SK-N-SH (cell line): ENCODE measurements at regions not wholly inside any gene's neighbourhood (a gene's known extent, or its start where the extent isn't known, plus 50 kb on each side); places are given as distances from the start of the nearest gene placed in this dataset.
A peak's percentile ranks its signal among the peaks of the same experiment; 100 is the strongest.

Experiments
- CTCF ChIA-PET: fragments of 300-600, 350-600 bp; formaldehyde crosslinking; extraction: SDS; loops from one replicate; lab custom pipeline; 2021; lab: Yijun Ruan, JAX
- POLR2A ChIA-PET: fragments of 350-600 bp; sonication (Branson Sonifier 250); formaldehyde crosslinking; extraction: SDS; loops from one replicate; lab custom pipeline; 2020; ENCODE audit warnings: antibody characterized with exemption, inconsistent platforms; lab: Yijun Ruan, JAX
- DNase-seq: peaks from one replicate; pipeline ENCODE4 v3.0.0; 2012
- H2AFZ ChIP-seq: fragments of 200-600 bp; sonication (generic); 2 replicates; pipeline ENCODE4 v1.8.1; 2016; ENCODE audit warnings: antibody characterized with exemption, mild to moderate bottlenecking, low read depth
- H3F3A ChIP-seq: fragments of 200-600 bp; sonication (generic); replicated peaks from 2 replicates; pipeline ENCODE3; 2016; ENCODE audit warnings: antibody characterized with exemption, mild to moderate bottlenecking; ENCODE audit not compliant: insufficient read depth
- H3K27ac ChIP-seq, 2 experiments: fragments of 200-500 bp in 1 of 2; fragments of 200-600 bp in 1 of 2; sonication (Bioruptor generic) in 1 of 2; sonication (generic), shearing (Covaris generic) in 1 of 2; 2 replicates each; pipeline versions ENCODE4 v1.5.1 to v1.6.1; 2014 to 2016; ENCODE audit warnings: low read depth in 2 of 2, inconsistent platforms in 1 of 2, low read length in 1 of 2, mild to moderate bottlenecking in 1 of 2, mixed read lengths in 1 of 2
- H3K27me3 ChIP-seq: fragments of 200-600 bp; sonication (generic), shearing (Covaris generic); 2 replicates; pipeline ENCODE4 v1.6.1; 2016; ENCODE audit warnings: mixed run types; ENCODE audit not compliant: insufficient read depth
- H3K36me3 ChIP-seq, 2 experiments: fragments of 200-500 bp in 1 of 2; fragments of 200-600 bp in 1 of 2; sonication (Bioruptor generic) in 1 of 2; sonication (generic) in 1 of 2; replicated peaks in 1 of 2; 2 replicates each; pipeline versions ENCODE3 to v1.5.1; 2014 to 2016; ENCODE audit warnings: low read length in 1 of 2, mild to moderate bottlenecking in 1 of 2; ENCODE audit not compliant: insufficient read depth in 2 of 2, control insufficient read depth in 1 of 2
- H3K4me1 ChIP-seq, 2 experiments: fragments of 200-500 bp in 1 of 2; fragments of 200-600 bp in 1 of 2; sonication (Bioruptor generic) in 1 of 2; sonication (generic), shearing (Covaris generic) in 1 of 2; 2 replicates each; pipeline versions ENCODE4 v1.5.1 to v1.6.1; 2014 to 2016; ENCODE audit warnings: low read depth in 1 of 2, low read length in 1 of 2, mixed run types in 1 of 2; ENCODE audit not compliant: insufficient read depth in 2 of 2, control insufficient read depth in 1 of 2
- H3K4me2 ChIP-seq: fragments of 200-600 bp; sonication (generic), shearing (Covaris generic); 2 replicates; pipeline ENCODE4 v1.6.1; 2017; ENCODE audit warnings: mixed run types
- H3K4me3 ChIP-seq, 2 experiments: fragments of 200-500 bp in 1 of 2; fragments of 200-600 bp in 1 of 2; sonication (Bioruptor generic) in 1 of 2; sonication (generic), shearing (Covaris generic) in 1 of 2; 2 replicates each; pipeline versions ENCODE4 v1.5.1 to v1.8.1; 2014 to 2016; ENCODE audit warnings: low read depth in 2 of 2, inconsistent platforms in 1 of 2, low read length in 1 of 2, mild to moderate bottlenecking in 1 of 2, mixed read lengths in 1 of 2, moderate library complexity in 1 of 2
- H3K79me2 ChIP-seq: fragments of 200-600 bp; sonication (generic); 2 replicates; pipeline ENCODE4 v1.8.1; 2017; ENCODE audit warnings: mild to moderate bottlenecking; ENCODE audit not compliant: insufficient read depth
- H3K9ac ChIP-seq: fragments of 200-600 bp; sonication (generic); 2 replicates; pipeline ENCODE4 v1.6.1; 2017; ENCODE audit warnings: mixed run types
- H3K9me2 ChIP-seq: fragments of 200-600 bp; sonication (generic); 2 replicates; pipeline ENCODE4 v1.6.1; 2017; ENCODE audit warnings: mixed run types
- H3K9me3 ChIP-seq: fragments of 200-600 bp; sonication (generic); 2 replicates; pipeline ENCODE4 v1.6.1; 2017; ENCODE audit warnings: mixed run types, mild to moderate bottlenecking, moderate library complexity
- H4K20me1 ChIP-seq: fragments of 200-600 bp; sonication (generic); 2 replicates; pipeline ENCODE4 v1.6.1; 2017; ENCODE audit warnings: mild to moderate bottlenecking, mixed run types; ENCODE audit not compliant: insufficient read depth
- FOSL2 ChIP-seq: IDR thresholded peaks from 2 replicates; pipeline ENCODE4 v1.4.0; 2012; ENCODE audit warnings: low read depth, mild to moderate bottlenecking, moderate library complexity, borderline replicate concordance
- FOXM1 ChIP-seq: IDR thresholded peaks from 2 replicates; pipeline ENCODE4 v1.4.0; 2012; ENCODE audit warnings: low read depth, mild to moderate bottlenecking
- GABPA ChIP-seq: IDR thresholded peaks from 2 replicates; pipeline ENCODE4 v1.4.0; 2012; ENCODE audit warnings: low read depth, mild to moderate bottlenecking
- GATA2 ChIP-seq: sonication (generic); formaldehyde crosslinking; IDR thresholded peaks from 2 replicates; pipeline ENCODE4 v1.5.0; 2020; ENCODE audit warnings: mild to moderate bottlenecking, missing genetic modification reagents
- MXI1 ChIP-seq: IDR thresholded peaks from 2 replicates; pipeline ENCODE4 v1.6.1; 2012; ENCODE audit warnings: mild to moderate bottlenecking, low read depth, low read length, improper control_type of control experiment
- NFIC ChIP-seq: IDR thresholded peaks from 2 replicates; pipeline ENCODE4 v1.4.0; 2012; ENCODE audit warnings: borderline replicate concordance
- RAD21 ChIP-seq: IDR thresholded peaks from 2 replicates; pipeline ENCODE4 v1.6.1; 2012; ENCODE audit warnings: mild to moderate bottlenecking, low read length
- SIN3A ChIP-seq: IDR thresholded peaks from 2 replicates; pipeline ENCODE4 v1.6.1; 2012; ENCODE audit warnings: low read depth, mild to moderate bottlenecking, low read length, moderate library complexity, borderline replicate concordance
- SMC3 ChIP-seq: IDR thresholded peaks from 2 replicates; pipeline ENCODE4 v1.6.1; 2012; ENCODE audit warnings: low read depth, low read length, improper control_type of control experiment
- TCF12 ChIP-seq: IDR thresholded peaks from 2 replicates; pipeline ENCODE4 v1.4.0; 2012
- YY1 ChIP-seq: IDR thresholded peaks from 2 replicates; pipeline ENCODE4 v1.4.0; 2012; ENCODE audit warnings: low read depth, mild to moderate bottlenecking
- WGBS: methylation state at CpG from one replicate; pipeline ENCODE4 v1.1.6; 2017; ENCODE audit warnings: low lambda C conversion rate; 5-methylcytosine and 5-hydroxymethylcytosine counted together
- TF ChIP-seq, protein P1 (sequence below): fragments of 150-350 bp; IDR thresholded peaks from 2 replicates; pipeline ENCODE4 v1.6.1; 2017; ENCODE audit warnings: antibody characterized with exemption, low read length, low read depth, borderline replicate concordance
- TF ChIP-seq, protein P2 (sequence below): IDR thresholded peaks from 2 replicates; pipeline ENCODE4 v1.4.0; 2012; ENCODE audit warnings: low read depth, borderline replicate concordance
- TF ChIP-seq, protein P3 (sequence below): fragments of 200-600 bp; sonication (generic); IDR thresholded peaks from 2 replicates; pipeline ENCODE4 v1.6.1; 2017; ENCODE audit warnings: antibody characterized with exemption, mild to moderate bottlenecking, moderate library complexity

DNA sequence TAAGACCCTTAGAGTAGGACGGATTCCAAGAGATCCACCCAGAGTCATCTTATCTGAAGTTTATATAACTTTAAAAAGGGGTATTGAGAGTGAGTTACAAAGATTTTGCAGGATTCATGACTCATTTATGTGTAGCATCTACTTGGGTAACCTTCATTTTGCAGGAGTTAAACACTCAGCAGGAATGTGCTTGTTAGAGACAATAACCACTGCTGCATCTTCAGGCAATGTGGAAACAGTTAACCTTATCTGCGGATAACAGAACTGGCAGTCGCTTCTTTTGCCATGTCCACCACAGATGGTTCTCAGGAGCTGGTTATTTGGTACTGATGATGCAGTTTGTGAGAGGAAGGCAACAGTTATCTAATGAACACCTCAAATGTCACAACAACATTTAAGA is 417.9 kb upstream of the DDI1 start (continued):
- TF ChIP-seq TCF12 (peak; percentile 97), GABPA (no peak), YY1 (no peak), FOXM1 (peak; percentile 63; the same call in 1 of the 2 replicates), MXI1 (0 out of 2 replicates have a peak, but pooled peaks have one; percentile 39), FOSL2 (peak; percentile 72; the same call in 1 of the 2 replicates), SIN3A (no peak), RAD21 (no peak; the same call in 1 of the 2 replicates), GATA2 (peak; percentile 61)
- TF ChIP-seq, protein P1, sequence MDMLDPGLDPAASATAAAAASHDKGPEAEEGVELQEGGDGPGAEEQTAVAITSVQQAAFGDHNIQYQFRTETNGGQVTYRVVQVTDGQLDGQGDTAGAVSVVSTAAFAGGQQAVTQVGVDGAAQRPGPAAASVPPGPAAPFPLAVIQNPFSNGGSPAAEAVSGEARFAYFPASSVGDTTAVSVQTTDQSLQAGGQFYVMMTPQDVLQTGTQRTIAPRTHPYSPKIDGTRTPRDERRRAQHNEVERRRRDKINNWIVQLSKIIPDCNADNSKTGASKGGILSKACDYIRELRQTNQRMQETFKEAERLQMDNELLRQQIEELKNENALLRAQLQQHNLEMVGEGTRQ = no peak

DNA sequence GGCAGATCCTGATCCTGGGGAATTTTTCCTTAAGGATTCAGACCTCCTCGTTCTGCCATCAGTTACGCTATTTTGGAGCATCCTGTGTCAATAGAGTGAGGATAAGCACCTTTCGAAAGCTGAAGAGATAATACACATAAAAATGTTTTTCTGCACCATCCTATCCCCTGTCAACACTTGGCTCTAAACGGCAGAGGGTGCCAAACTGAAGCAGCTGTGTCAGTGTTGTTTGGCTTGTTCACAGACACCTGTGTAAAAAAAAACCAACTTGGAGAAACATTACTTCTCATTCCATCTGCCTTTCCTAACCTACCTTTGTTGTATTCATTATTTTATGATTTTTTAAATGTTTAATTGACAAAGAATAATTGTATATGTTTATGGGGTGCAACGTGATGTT is 417.0 kb upstream of the DDI1 start:
- no peaks in the 10 kb centered on the region for H3K36me3 ChIP-seq
- peaks cover 18% of the 10 kb centered on the region for H3F3A ChIP-seq
- DNase-seq = no peak
- no peaks in the 10 kb centered on the region for H3K79me2 ChIP-seq
- no peak overlapping the region for H3K4me3 ChIP-seq
- no peak overlapping the region for H3K9ac ChIP-seq
- 0 out of 2 replicates have a peak overlapping the region, but pooled peaks have one; percentile 4 for H2AFZ ChIP-seq
- CTCF ChIA-PET = interaction anchor here (1.0 to 1.4 kb wide), 3 partner anchors 11 to 82 kb away, joined by 3 to 5 read pairs (median 3); no protein-coding TSS in a partner anchor
- no peak for TF ChIP-seq NFIC
- peak; percentile 44 for TF ChIP-seq RAD21
- TF ChIP-seq, protein P2, sequence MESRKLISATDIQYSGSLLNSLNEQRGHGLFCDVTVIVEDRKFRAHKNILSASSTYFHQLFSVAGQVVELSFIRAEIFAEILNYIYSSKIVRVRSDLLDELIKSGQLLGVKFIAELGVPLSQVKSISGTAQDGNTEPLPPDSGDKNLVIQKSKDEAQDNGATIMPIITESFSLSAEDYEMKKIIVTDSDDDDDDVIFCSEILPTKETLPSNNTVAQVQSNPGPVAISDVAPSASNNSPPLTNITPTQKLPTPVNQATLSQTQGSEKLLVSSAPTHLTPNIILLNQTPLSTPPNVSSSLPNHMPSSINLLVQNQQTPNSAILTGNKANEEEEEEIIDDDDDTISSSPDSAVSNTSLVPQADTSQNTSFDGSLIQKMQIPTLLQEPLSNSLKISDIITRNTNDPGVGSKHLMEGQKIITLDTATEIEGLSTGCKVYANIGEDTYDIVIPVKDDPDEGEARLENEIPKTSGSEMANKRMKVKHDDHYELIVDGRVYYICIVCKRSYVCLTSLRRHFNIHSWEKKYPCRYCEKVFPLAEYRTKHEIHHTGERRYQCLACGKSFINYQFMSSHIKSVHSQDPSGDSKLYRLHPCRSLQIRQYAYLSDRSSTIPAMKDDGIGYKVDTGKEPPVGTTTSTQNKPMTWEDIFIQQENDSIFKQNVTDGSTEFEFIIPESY = no peak
- TF ChIP-seq, protein P3, sequence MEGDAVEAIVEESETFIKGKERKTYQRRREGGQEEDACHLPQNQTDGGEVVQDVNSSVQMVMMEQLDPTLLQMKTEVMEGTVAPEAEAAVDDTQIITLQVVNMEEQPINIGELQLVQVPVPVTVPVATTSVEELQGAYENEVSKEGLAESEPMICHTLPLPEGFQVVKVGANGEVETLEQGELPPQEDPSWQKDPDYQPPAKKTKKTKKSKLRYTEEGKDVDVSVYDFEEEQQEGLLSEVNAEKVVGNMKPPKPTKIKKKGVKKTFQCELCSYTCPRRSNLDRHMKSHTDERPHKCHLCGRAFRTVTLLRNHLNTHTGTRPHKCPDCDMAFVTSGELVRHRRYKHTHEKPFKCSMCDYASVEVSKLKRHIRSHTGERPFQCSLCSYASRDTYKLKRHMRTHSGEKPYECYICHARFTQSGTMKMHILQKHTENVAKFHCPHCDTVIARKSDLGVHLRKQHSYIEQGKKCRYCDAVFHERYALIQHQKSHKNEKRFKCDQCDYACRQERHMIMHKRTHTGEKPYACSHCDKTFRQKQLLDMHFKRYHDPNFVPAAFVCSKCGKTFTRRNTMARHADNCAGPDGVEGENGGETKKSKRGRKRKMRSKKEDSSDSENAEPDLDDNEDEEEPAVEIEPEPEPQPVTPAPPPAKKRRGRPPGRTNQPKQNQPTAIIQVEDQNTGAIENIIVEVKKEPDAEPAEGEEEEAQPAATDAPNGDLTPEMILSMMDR = peak; percentile 41; the same call in 1 of the 2 replicates
- peak; percentile 38 for TF ChIP-seq SMC3
- TF ChIP-seq TCF12 = peak; percentile 13; the same call in 1 of the 2 replicates
- H3K9me3 ChIP-seq = no peaks in the 10 kb centered on the region
- H3K4me1 ChIP-seq = peaks cover 0 to 29% of the 10 kb centered on the region in 2 experiments; a peak in 3 of 4 replicates
- no peaks in the 10 kb centered on the region for H3K27me3 ChIP-seq
- peak overlapping the region; percentile 29 to 60; a peak in 3 of 4 replicates for H3K27ac ChIP-seq
- H3K4me2 ChIP-seq = no peak overlapping the region; the same call in 1 of the 2 replicates
- 50% methylated on average over 5 of the region's 5 CpGs for WGBS
- no peaks in the 10 kb centered on the region for H3K9me2 ChIP-seq
- no peaks in the 10 kb centered on the region for H4K20me1 ChIP-seq
- POLR2A ChIA-PET = no interaction called here
